Mesenchymal stem cell (in vitro differentiated cells and primary cell): ENCODE measurements at regions not wholly inside any gene's neighbourhood (a gene's known extent, or its start where the extent isn't known, plus 50 kb on each side); places are given as distances from the start of the nearest gene placed in this dataset.
A peak's percentile ranks its signal among the peaks of the same experiment; 100 is the strongest.

Experiments used
- DNase-seq: peaks from one replicate; pipeline ENCODE4 v3.0.0-alpha.2; 2013
- H2AFZ ChIP-seq: one replicate; pipeline ENCODE4 v1.6.1; 2013; ENCODE audit warnings: low read depth, mild to moderate bottlenecking, control low read depth, inconsistent platforms, low read length, moderate library complexity
- H2AK5ac ChIP-seq: 2 replicates; pipeline ENCODE4 v1.6.1; 2013; ENCODE audit warnings: low read length, moderate library complexity, mild to moderate bottlenecking, inconsistent platforms; ENCODE audit not compliant: severe bottlenecking
- H2BK120ac ChIP-seq: one replicate; pipeline ENCODE4 v1.6.1; 2013; ENCODE audit warnings: low read depth, mild to moderate bottlenecking, inconsistent platforms, low read length, moderate library complexity
- H2BK12ac ChIP-seq, 2 experiments: one replicate each; pipeline ENCODE4 v1.6.1; 2013; ENCODE audit warnings: inconsistent platforms in 2 of 2, low read length in 2 of 2, mild to moderate bottlenecking in 2 of 2, moderate library complexity in 2 of 2, control low read depth in 1 of 2
- H2BK15ac ChIP-seq: one replicate; pipeline ENCODE4 v1.6.1; 2013; ENCODE audit warnings: mild to moderate bottlenecking, low read depth, inconsistent platforms; ENCODE audit not compliant: poor library complexity, severe bottlenecking
- H2BK5ac ChIP-seq: 2 replicates; pipeline ENCODE4 v1.6.1; 2013; ENCODE audit warnings: low read depth, mild to moderate bottlenecking, low read length, control low read depth, inconsistent platforms; ENCODE audit not compliant: poor library complexity, severe bottlenecking
- H3K14ac ChIP-seq, 2 experiments: one replicate each; pipeline ENCODE4 v1.6.1; 2013; ENCODE audit warnings: inconsistent platforms in 2 of 2, low read length in 2 of 2, control low read depth in 1 of 2, mild to moderate bottlenecking in 1 of 2, moderate library complexity in 1 of 2
- H3K18ac ChIP-seq, 2 experiments: one replicate each; pipeline ENCODE4 v1.6.1; 2013; ENCODE audit warnings: inconsistent platforms in 2 of 2, low read length in 2 of 2, control low read depth in 1 of 2, low read depth in 1 of 2, mild to moderate bottlenecking in 1 of 2
- H3K23ac ChIP-seq, 2 experiments: one replicate each; pipeline ENCODE4 v1.6.1; 2013; ENCODE audit warnings: inconsistent platforms in 2 of 2, low read length in 2 of 2, mild to moderate bottlenecking in 2 of 2, moderate library complexity in 2 of 2, control low read depth in 1 of 2
- H3K27ac ChIP-seq: 2 replicates; pipeline ENCODE4 v1.5.1; 2013; ENCODE audit warnings: mild to moderate bottlenecking, moderate library complexity, low read length, control low read depth, inconsistent platforms; ENCODE audit not compliant: poor library complexity, severe bottlenecking
- H3K27me3 ChIP-seq, 2 experiments: 2 replicates each; pipeline versions ENCODE4 v1.6.1 to v1.7.0; 2013; ENCODE audit warnings: low read length in 2 of 2, mild to moderate bottlenecking in 2 of 2, moderate library complexity in 2 of 2, control low read depth in 1 of 2, inconsistent platforms in 1 of 2; ENCODE audit not compliant: control insufficient read depth in 1 of 2, insufficient read depth in 1 of 2
- H3K36me3 ChIP-seq, 2 experiments: 2 replicates each; pipeline versions ENCODE4 v1.6.1 to v1.7.0; 2013; ENCODE audit warnings: low read length in 2 of 2, control low read depth in 1 of 2, inconsistent platforms in 1 of 2, low read depth in 1 of 2, mild to moderate bottlenecking in 1 of 2; ENCODE audit not compliant: insufficient read depth in 2 of 2, control insufficient read depth in 1 of 2
- H3K4ac ChIP-seq, 2 experiments: one replicate each; pipeline ENCODE4 v1.6.1; 2013; ENCODE audit warnings: inconsistent platforms in 2 of 2, low read length in 2 of 2, mild to moderate bottlenecking in 2 of 2, moderate library complexity in 2 of 2, control low read depth in 1 of 2, low read depth in 1 of 2
- H3K4me1 ChIP-seq: 2 replicates; pipeline ENCODE4 v1.6.1; 2013; ENCODE audit warnings: low read depth, low read length, control low read depth; ENCODE audit not compliant: control insufficient read depth, insufficient read depth
- H3K4me2 ChIP-seq: 2 replicates; pipeline ENCODE4 v1.6.1; 2013; ENCODE audit warnings: low read length, mild to moderate bottlenecking, inconsistent platforms; ENCODE audit not compliant: poor library complexity, severe bottlenecking
- H3K4me3 ChIP-seq, 2 experiments: 2 replicates each; pipeline versions ENCODE4 v1.5.1 to v1.7.0; 2013; ENCODE audit warnings: low read length in 2 of 2, mild to moderate bottlenecking in 2 of 2, control low read depth in 1 of 2, low read depth in 1 of 2; ENCODE audit not compliant: insufficient read depth in 1 of 2
- H3K79me1 ChIP-seq: replicated peaks from 2 replicates; pipeline ENCODE4 v1.6.1; 2013; ENCODE audit warnings: mild to moderate bottlenecking, control low read depth, low read length, inconsistent platforms; ENCODE audit not compliant: poor library complexity, severe bottlenecking
- H3K9ac ChIP-seq: 2 replicates; pipeline ENCODE4 v1.7.0; 2013; ENCODE audit warnings: mild to moderate bottlenecking, low read length, moderate library complexity
- H3K9me3 ChIP-seq: 2 replicates; pipeline ENCODE4 v1.7.0; 2013; ENCODE audit warnings: mild to moderate bottlenecking, low read length; ENCODE audit not compliant: control insufficient read depth
- H4K8ac ChIP-seq: one replicate; pipeline ENCODE4 v1.6.1; 2013; ENCODE audit warnings: inconsistent platforms, mild to moderate bottlenecking, low read length, moderate library complexity
- H4K91ac ChIP-seq: one replicate; pipeline ENCODE4 v1.6.1; 2013; ENCODE audit warnings: mild to moderate bottlenecking, low read length, inconsistent platforms
- WGBS: methylation state at CpG from one replicate; pipeline ENCODE4 v1.1.7; 2013; ENCODE audit warnings: mixed read lengths; 5-methylcytosine and 5-hydroxymethylcytosine counted together

DNA sequence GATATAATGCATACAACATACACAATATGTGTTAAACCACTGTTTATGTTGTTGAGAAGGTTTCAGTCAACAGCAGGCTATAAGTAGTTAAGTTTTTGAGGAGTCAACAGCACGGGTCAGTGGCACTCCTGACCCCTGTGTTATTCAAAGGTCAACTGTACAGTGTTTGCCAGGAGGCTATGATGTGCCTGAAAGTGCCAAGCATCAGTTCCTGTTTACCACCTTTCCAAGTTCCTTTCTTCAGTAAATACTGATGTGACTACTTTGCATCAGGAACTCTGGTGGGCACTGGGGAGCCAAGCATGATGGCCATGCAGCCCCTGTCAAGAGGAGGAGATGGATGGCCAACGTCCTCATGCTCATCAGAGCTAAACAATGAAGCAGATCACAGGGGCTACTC, 224.4 kb upstream of the EXOC2 start:
- no peak overlapping the region for H3K4me3 ChIP-seq
- no peak overlapping the region for H4K8ac ChIP-seq
- no peak overlapping the region for H3K23ac ChIP-seq
- no peak overlapping the region for H3K9ac ChIP-seq
- no peaks in the 10 kb centered on the region for H3K4me1 ChIP-seq
- WGBS: 26% methylated on average over 2 of the region's 2 CpGs
- no peak overlapping the region for H2AFZ ChIP-seq
- no peaks in the 10 kb centered on the region for H3K36me3 ChIP-seq
- peaks cover 3 to 50% of the 10 kb centered on the region in 2 experiments for H3K27me3 ChIP-seq
- no peak overlapping the region for H3K14ac ChIP-seq
- no peaks in the 10 kb centered on the region for H3K9me3 ChIP-seq
- no peak for DNase-seq
- no peak overlapping the region for H2BK5ac ChIP-seq
- H2BK120ac ChIP-seq: no peak overlapping the region
- H2BK12ac ChIP-seq: no peak overlapping the region
- no peak overlapping the region for H3K18ac ChIP-seq
- H3K27ac ChIP-seq: no peak overlapping the region
- no peak overlapping the region for H2BK15ac ChIP-seq
- no peak overlapping the region for H2AK5ac ChIP-seq
- H3K4ac ChIP-seq: no peak overlapping the region
- H4K91ac ChIP-seq: no peak overlapping the region
- H3K4me2 ChIP-seq: no peak overlapping the region
- no peaks in the 10 kb centered on the region for H3K79me1 ChIP-seq

- WGBS: 92% methylated on average over 8 of the region's 8 CpGs
- H3K27ac ChIP-seq: no peak overlapping the region
- no peak overlapping the region for H3K4me2 ChIP-seq
These were observed 223.2 kb upstream of the EXOC2 start for GRCh38 chr6:916131-916530.

DNA sequence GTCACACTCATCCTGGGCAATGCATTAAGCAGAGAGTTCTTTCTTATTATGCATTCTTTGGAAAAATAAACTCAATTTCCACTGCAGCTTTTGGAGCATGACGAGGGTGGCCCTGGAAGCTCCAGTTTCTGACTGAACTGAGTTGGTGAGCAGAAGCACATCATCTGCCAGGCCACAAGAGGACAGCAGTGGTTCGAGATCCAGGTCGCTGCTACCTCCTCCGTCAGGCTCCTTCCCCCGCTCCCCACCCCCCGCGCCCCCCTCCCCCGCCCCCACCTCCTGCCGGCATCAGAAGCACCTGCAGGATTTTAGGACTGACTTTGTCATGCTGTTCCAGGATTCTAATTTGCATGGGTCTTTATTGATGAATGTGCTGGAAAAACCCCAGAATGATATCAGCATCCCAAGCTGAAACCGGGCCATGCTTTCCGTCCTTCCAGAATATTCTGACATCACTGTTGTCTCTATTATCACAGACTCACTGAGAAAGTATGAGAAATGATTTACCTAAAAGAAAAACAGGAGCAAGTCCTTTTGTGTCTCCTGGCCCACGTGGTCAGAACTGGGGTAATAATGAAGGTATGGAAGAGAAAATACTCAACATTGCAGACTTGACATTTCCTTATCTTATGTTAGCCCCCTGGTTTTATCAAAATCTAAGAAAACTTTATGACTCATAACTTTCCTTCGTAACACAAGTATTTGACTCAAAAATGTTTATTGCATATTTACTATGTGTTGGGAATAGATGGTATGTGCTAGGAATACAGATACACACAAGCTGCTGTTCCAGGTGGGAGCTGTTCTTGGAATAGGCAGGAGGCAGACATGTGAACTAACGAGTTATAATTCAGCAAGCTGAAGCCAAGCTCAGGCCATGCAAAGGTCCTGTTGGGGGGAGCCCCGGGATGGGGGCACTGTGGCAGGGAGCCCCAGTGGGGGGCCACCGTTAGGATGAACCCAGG, 220.2 kb upstream of the EXOC2 start:
- no peak overlapping the region for H3K4me3 ChIP-seq
- H4K91ac ChIP-seq: no peak overlapping the region
- H2AFZ ChIP-seq: no peak overlapping the region
- no peaks in the 10 kb centered on the region for H3K79me1 ChIP-seq
- H2BK15ac ChIP-seq: no peak overlapping the region
- no peak overlapping the region for H3K4me2 ChIP-seq
- H3K14ac ChIP-seq: no peak overlapping the region
- H2BK5ac ChIP-seq: no peak overlapping the region
- no peak overlapping the region for H2BK120ac ChIP-seq
- H3K4me1 ChIP-seq: no peaks in the 10 kb centered on the region
- no peak overlapping the region for H2AK5ac ChIP-seq
- H3K4ac ChIP-seq: no peak overlapping the region
- peak; percentile 22 for DNase-seq
- peaks cover 3 to 71% of the 10 kb centered on the region in 2 experiments for H3K27me3 ChIP-seq
- no peak overlapping the region for H3K9ac ChIP-seq
- no peaks in the 10 kb centered on the region for H3K36me3 ChIP-seq
- 43% methylated on average over 4 of the region's 16 CpGs for WGBS
- no peak overlapping the region for H2BK12ac ChIP-seq
- no peak overlapping the region for H4K8ac ChIP-seq
- no peaks in the 10 kb centered on the region for H3K9me3 ChIP-seq
- no peak overlapping the region for H3K27ac ChIP-seq
- no peak overlapping the region for H3K23ac ChIP-seq
- no peak overlapping the region for H3K18ac ChIP-seq

More at GRCh38 chr6:916131-916530, 223.2 kb upstream of the EXOC2 start:
- Histone ChIP-seq H3K9me3 (no peaks in the 10 kb centered on the region), H2AK5ac (no peak overlapping the region), H3K23ac (no peak overlapping the region), H2BK15ac (no peak overlapping the region), H2AFZ (no peak overlapping the region), H3K79me1 (no peaks in the 10 kb centered on the region), H3K4me1 (no peaks in the 10 kb centered on the region), H4K91ac (no peak overlapping the region), H2BK120ac (no peak overlapping the region), H2BK12ac (no peak overlapping the region), H3K4me3 (no peak overlapping the region), H2BK5ac (no peak overlapping the region), H3K14ac (no peak overlapping the region), H4K8ac (no peak overlapping the region), H3K27me3 (peaks cover 3 to 55% of the 10 kb centered on the region in 2 experiments), H3K36me3 (no peaks in the 10 kb centered on the region), H3K18ac (no peak overlapping the region), H3K4ac (no peak overlapping the region), H3K9ac (no peak overlapping the region)
- no peak for DNase-seq

DNA sequence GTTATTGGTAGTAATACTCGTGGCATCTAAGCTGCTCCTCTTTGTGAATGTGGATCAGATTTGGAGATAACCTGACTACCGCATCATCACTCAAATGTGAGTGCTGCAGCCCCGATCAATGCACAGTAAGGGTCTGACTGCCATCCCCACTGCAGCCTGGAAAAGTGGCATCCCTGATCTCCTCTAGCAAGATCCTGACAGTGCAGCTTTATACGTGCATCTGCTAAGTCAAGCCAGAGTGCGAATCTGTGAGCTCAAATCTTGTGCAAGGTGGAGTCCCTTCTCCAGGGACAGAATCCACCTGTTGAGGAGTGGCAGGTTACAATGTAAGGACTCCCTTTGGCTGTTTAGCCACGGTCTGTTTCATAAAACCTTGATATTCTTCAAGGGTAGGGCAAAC, 215.0 kb upstream of the EXOC2 start:
- Histone ChIP-seq H4K8ac (no peak overlapping the region), H2BK15ac (no peak overlapping the region), H3K18ac (no peak overlapping the region), H3K14ac (no peak overlapping the region), H2BK120ac (no peak overlapping the region), H2BK12ac (no peak overlapping the region), H3K4me3 (no peak overlapping the region), H3K79me1 (no peaks in the 10 kb centered on the region), H3K27me3 (peaks cover 0 to 42% of the 10 kb centered on the region in 2 experiments), H3K23ac (no peak overlapping the region), H3K36me3 (no peaks in the 10 kb centered on the region), H3K9ac (no peak overlapping the region), H3K4me2 (no peak overlapping the region), H2AK5ac (no peak overlapping the region), H3K4me1 (peaks cover 4% of the 10 kb centered on the region), H2AFZ (no peak overlapping the region), H3K27ac (no peak overlapping the region), H3K9me3 (no peaks in the 10 kb centered on the region), H4K91ac (no peak overlapping the region), H3K4ac (no peak overlapping the region), H2BK5ac (no peak overlapping the region)
- no peak for DNase-seq
- 84% methylated on average over 5 of the region's 6 CpGs for WGBS
